Uterus (tissue), 3 donors: ENCODE measurements at regions not wholly inside any gene's neighbourhood (a gene's known extent, or its start where the extent isn't known, plus 50 kb on each side); places are given as distances from the start of the nearest gene placed in this dataset.

Experiments
- DNase-seq, 2 donors: peaks; one replicate each; pipeline ENCODE4 v3.0.0-alpha.2; 2019 to 2020
- H3K27ac ChIP-seq, 2 donors: fragments of 200-600 bp; sonication (generic); 1 replicate in 1 of 2; 2 replicates in 1 of 2; pipeline ENCODE4 v1.5.1; 2016 to 2018
- H3K27me3 ChIP-seq, 2 donors: fragments of 200-600 bp; sonication (generic); one replicate each; pipeline ENCODE4 v1.5.1; 2018 to 2019; ENCODE audit warnings: control low read depth in 1 of 2
- H3K36me3 ChIP-seq, 2 donors: fragments of 200-600 bp; sonication (generic); one replicate each; pipeline ENCODE4 v1.5.1; 2019; ENCODE audit warnings: control low read depth in 1 of 2
- H3K4me1 ChIP-seq, 2 donors: fragments of 200-600 bp; sonication (generic); one replicate each; pipeline ENCODE4 v1.5.1; 2018 to 2019; ENCODE audit warnings: control low read depth in 1 of 2
- H3K4me3 ChIP-seq, 2 donors: fragments of 200-600 bp; sonication (generic); 1 replicate in 1 of 2; 2 replicates in 1 of 2; pipeline ENCODE4 v1.5.1; 2018 to 2019; ENCODE audit warnings: mild to moderate bottlenecking in 1 of 2
- H3K9me3 ChIP-seq, 2 donors: fragments of 200-600 bp; sonication (generic); one replicate each; pipeline ENCODE4 v1.5.1; 2019; ENCODE audit warnings: control low read depth in 1 of 2
- POLR2A ChIP-seq, 2 donors: fragments of 450-650 bp; IDR thresholded peaks; one replicate each; pipeline ENCODE4 v1.6.1; 2016; ENCODE audit warnings: antibody characterized with exemption in 2 of 2, mild to moderate bottlenecking in 1 of 2, moderate library complexity in 1 of 2
- intact Hi-C: fragments of 100-400 bp; cut with DNase I; formaldehyde crosslinking; loops from one replicate; pipeline ENCODE4 v1.15.1; 2023; ENCODE audit warnings: low total_unique reads
- TF ChIP-seq, protein P1 (sequence below), 4 experiments: fragments of 200-600 bp in 2 of 4; fragments of 450-650 bp in 2 of 4; sonication (generic) in 2 of 4; IDR thresholded peaks; one replicate each; pipeline ENCODE4 v1.5.1; 2016 to 2019; ENCODE audit warnings: antibody characterized with exemption in 4 of 4, mild to moderate bottlenecking in 2 of 4, moderate library complexity in 1 of 4
- donor health status: DM: yes; HTN: yes; CAD: no.

DNA sequence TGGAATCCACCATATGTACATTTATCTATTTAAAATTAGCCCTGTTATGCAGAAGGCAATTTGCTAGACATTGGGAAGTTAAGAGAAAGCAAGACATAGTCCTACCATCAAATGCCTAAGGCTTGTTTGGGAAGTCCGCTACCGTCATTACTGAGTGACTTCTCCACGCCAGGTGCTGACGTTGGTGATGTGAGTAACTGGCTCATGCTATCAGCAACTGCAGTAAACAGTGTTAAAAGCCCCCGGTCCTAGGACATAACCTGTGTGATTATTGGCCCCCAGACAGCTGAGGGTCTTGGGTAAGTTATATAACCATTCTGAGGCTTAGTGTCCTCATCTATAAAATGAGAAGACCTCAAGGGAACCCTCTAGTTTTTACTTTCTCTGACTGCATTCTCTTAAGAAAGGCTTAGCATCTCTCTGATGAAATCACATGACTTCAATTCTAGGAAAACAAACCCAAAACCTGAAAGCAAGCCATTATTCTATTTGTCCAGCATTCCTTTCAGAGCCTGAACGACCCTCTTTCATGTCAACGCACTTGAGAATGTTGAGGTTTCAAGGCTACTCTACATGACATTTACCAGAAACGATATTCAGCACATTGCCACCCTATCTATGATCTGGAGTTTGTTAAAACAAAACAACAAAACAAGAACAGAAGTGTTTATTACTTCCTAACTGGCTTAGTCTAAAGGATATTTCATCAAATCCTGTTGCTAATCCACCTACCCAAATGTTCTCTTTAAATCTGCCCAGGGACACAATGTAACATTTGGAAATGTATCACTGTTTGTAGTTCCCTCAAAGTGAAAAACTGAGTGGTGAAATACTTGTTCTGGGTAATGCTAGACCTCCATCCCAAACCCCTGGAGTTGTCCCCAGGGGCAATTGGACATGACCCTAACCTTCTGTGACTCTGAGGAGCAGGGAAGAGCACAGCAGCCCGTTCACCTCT is 133.8 kb downstream of the BTBD3 start:
- Histone ChIP-seq H3K4me1 (no peaks in the 10 kb centered on the region), H3K27ac (no peak overlapping the region), H3K4me3 (no peak overlapping the region), H3K36me3 (no peaks in the 10 kb centered on the region), H3K27me3 (no peaks in the 10 kb centered on the region), H3K9me3 (no peaks in the 10 kb centered on the region)
- peak in 1 of 2 donors; percentile 26 for DNase-seq
- TF ChIP-seq POLR2A (IDR thresholded peaks at IDR 0.05): no peak
- TF ChIP-seq, protein P1, sequence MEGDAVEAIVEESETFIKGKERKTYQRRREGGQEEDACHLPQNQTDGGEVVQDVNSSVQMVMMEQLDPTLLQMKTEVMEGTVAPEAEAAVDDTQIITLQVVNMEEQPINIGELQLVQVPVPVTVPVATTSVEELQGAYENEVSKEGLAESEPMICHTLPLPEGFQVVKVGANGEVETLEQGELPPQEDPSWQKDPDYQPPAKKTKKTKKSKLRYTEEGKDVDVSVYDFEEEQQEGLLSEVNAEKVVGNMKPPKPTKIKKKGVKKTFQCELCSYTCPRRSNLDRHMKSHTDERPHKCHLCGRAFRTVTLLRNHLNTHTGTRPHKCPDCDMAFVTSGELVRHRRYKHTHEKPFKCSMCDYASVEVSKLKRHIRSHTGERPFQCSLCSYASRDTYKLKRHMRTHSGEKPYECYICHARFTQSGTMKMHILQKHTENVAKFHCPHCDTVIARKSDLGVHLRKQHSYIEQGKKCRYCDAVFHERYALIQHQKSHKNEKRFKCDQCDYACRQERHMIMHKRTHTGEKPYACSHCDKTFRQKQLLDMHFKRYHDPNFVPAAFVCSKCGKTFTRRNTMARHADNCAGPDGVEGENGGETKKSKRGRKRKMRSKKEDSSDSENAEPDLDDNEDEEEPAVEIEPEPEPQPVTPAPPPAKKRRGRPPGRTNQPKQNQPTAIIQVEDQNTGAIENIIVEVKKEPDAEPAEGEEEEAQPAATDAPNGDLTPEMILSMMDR (IDR thresholded peaks at IDR 0.05): no peak
- intact Hi-C loops: no loop called here

DNA sequence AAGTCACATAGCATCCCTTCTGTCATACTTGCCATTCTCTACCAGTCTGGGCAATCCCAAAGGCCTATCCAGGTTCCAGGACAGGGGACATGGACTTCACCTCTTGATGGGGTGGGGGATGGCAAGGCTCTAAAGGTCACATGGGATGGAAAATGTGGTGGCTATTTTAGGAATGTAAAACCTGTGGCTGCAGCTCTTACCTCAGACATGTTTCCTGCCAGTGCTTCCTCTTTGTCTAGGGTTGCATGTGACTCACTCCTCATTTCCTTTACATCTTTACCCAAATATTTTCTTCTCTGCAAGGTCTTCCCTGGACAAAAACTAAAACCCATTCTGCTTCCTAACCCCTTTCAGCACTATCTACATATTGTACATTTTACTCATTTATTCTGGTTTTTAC is 135.7 kb downstream of the BTBD3 start:
- no peak for TF ChIP-seq POLR2A (IDR thresholded peaks at IDR 0.05)
- TF ChIP-seq, protein P1 (IDR thresholded peaks at IDR 0.05): no peak
- Histone ChIP-seq H3K4me1 (no peaks in the 10 kb centered on the region), H3K36me3 (no peaks in the 10 kb centered on the region), H3K27me3 (no peaks in the 10 kb centered on the region), H3K27ac (no peak overlapping the region), H3K9me3 (no peaks in the 10 kb centered on the region), H3K4me3 (no peak overlapping the region)
- no peak for DNase-seq
- intact Hi-C loops: no loop called here

DNA sequence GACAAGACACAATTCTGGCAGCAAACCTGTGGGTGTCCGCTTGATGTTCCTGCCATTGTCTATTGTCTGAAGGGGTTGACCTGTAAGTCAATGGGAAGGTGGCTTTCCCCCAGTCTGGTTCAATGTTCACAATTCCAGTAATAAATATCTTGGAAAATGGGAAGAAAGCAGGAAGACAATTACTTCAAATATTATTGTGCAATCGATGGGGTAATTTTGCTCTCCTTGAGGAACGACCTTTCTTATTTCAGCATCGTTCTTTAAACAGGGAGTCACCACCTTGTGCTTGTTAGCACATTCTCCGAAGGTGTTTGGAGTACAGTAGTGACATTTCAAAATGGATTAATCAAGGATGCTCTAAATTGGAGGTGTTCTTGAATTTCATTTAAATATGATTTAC is 136.9 kb downstream of the BTBD3 start:
- H3K4me3 ChIP-seq: no peak overlapping the region
- no peak overlapping the region for H3K27ac ChIP-seq
- no peaks in the 10 kb centered on the region for H3K9me3 ChIP-seq
- no peak for DNase-seq
- no peaks in the 10 kb centered on the region for H3K4me1 ChIP-seq
- no peaks in the 10 kb centered on the region for H3K36me3 ChIP-seq
- TF ChIP-seq, protein P1 (IDR thresholded peaks at IDR 0.05): no peak
- no peak for TF ChIP-seq POLR2A (IDR thresholded peaks at IDR 0.05)
- H3K27me3 ChIP-seq: no peaks in the 10 kb centered on the region
- intact Hi-C loops: no loop called here

DNA sequence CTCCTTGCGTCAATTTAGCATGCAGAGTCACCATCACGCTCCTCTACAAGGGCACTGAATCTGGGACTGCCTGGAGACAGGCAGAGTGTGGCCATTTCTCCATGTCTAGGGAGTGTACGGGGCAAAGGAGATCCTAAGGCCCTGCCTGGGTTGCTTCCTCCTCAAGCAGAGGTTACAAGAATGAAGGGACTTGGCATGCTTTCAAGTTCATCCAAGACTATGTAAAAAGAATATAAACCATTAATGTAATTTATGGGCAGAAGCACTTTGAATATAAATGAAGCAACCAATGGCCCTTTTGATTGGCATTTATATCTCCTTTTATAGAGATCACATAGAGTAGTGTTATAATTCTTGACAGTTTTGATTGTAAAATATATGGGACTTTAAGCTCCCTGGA is 137.5 kb downstream of the BTBD3 start:
- no peak for DNase-seq
- Histone ChIP-seq H3K4me1 (no peaks in the 10 kb centered on the region), H3K27me3 (no peaks in the 10 kb centered on the region), H3K36me3 (no peaks in the 10 kb centered on the region), H3K4me3 (no peak overlapping the region), H3K27ac (no peak overlapping the region), H3K9me3 (no peaks in the 10 kb centered on the region)
- TF ChIP-seq, protein P1 (IDR thresholded peaks at IDR 0.05): no peak
- TF ChIP-seq POLR2A (IDR thresholded peaks at IDR 0.05): no peak
- intact Hi-C loops: no loop called here

DNA sequence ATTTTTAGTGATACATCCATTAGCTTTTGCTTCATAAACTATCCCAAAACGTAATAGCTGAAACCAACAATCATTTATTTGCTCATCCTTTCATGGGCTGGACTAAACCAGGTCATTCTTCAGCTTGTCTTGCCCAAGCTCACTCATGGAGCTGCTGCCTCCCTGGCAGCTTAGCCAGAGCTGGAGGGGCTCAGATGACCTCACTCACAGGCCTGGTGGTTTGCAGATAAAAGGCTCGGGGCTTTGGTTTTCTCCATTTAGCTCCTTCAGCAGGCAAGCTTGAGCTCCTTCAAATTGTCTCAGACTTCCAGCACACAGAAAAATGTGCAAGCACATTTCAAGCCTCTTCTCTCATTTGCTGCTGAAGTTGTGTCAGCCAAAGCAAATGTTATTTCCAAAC is 139.1 kb downstream of the BTBD3 start:
- Histone ChIP-seq H3K27ac (no peak overlapping the region), H3K9me3 (no peaks in the 10 kb centered on the region), H3K4me3 (no peak overlapping the region), H3K4me1 (no peaks in the 10 kb centered on the region), H3K27me3 (no peaks in the 10 kb centered on the region), H3K36me3 (no peaks in the 10 kb centered on the region)
- intact Hi-C loops: no loop called here
- TF ChIP-seq, protein P1 (IDR thresholded peaks at IDR 0.05): no peak
- TF ChIP-seq POLR2A (IDR thresholded peaks at IDR 0.05): no peak
- DNase-seq: no peak
